Spleen (tissue), 7 donors: ENCODE measurements at regions not wholly inside any gene's neighbourhood (a gene's known extent, or its start where the extent isn't known, plus 50 kb on each side); places are given as distances from the start of the nearest gene placed in this dataset.

Source experiments
- POLR2AphosphoS5 ChIP-seq, 3 donors: sonication (generic); formaldehyde crosslinking; IDR thresholded peaks; one replicate each; pipeline ENCODE4 v1.5.1; 2017; ENCODE audit warnings: antibody characterized with exemption in 3 of 3
- TF ChIP-seq, protein P1 (sequence below), 11 experiments: fragments of 200-600 bp in 7 of 11; fragments of 450-650 bp in 4 of 11; sonication (generic) in 4 of 11; IDR thresholded peaks in 8 of 11; conservative IDR thresholded peaks in 3 of 11; 1 replicate in 7 of 11; 2 replicates in 4 of 11; pipeline versions ENCODE4 v1.4.0 to v1.8.0; 2016 to 2021; ENCODE audit warnings: antibody characterized with exemption in 11 of 11, inconsistent platforms in 4 of 11, mild to moderate bottlenecking in 1 of 11
- donor health status: DM: no; HTN: no; CAD: no; lungs with moderate emphysema.
- donor health status: DM: no; HTN: no; CAD: no.
- donor health status: DM: no; HTN: no; CAD: no.

DNA sequence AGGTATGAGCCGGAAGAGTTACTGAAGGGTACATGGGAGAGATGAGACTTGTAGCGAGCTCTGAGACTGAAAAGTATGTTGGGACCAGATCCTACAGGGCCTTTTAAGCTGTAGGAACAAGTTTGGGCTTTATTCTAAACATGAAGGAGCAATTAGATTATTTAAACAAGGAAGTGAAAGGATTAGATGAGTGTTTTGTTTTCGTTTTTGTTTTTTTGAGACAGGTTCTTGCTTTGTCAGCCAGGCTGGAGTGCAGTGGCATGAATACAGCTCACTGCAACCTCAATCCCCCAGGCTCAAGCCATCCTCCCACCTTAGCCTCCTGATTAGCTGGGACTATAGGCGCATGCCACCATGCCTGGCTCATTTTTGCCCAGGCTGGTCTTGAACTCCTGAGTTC, 110.7 kb downstream of the C1D start:
- TF ChIP-seq, protein P1, sequence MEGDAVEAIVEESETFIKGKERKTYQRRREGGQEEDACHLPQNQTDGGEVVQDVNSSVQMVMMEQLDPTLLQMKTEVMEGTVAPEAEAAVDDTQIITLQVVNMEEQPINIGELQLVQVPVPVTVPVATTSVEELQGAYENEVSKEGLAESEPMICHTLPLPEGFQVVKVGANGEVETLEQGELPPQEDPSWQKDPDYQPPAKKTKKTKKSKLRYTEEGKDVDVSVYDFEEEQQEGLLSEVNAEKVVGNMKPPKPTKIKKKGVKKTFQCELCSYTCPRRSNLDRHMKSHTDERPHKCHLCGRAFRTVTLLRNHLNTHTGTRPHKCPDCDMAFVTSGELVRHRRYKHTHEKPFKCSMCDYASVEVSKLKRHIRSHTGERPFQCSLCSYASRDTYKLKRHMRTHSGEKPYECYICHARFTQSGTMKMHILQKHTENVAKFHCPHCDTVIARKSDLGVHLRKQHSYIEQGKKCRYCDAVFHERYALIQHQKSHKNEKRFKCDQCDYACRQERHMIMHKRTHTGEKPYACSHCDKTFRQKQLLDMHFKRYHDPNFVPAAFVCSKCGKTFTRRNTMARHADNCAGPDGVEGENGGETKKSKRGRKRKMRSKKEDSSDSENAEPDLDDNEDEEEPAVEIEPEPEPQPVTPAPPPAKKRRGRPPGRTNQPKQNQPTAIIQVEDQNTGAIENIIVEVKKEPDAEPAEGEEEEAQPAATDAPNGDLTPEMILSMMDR (IDR thresholded peaks at IDR 0.05 in 8 of 11, conservative IDR thresholded peaks at IDR 0.05 in 3 of 11): no peak
- TF ChIP-seq POLR2AphosphoS5 (IDR thresholded peaks at IDR 0.05): no peak
